ENCODE measurements at regions not wholly inside any gene's neighbourhood (a gene's known extent, or its start where the extent isn't known, plus 50 kb on each side); places are given as distances from the start of the nearest gene placed in this dataset.

- no peak for TF ChIP-seq TAF7 (tag; IDR thresholded peaks at IDR 0.05)
Observed at GRCh38 chr17:77763023-77763422, 195.5 kb upstream of the TNRC6C start (continued).

- H3K79me2 ChIP-seq (ENCODE audit: control insufficient read depth, insufficient read depth, low read length) = no peaks in the 10 kb centered on the region
- ATAC-seq (no peak), DNase-seq (ENCODE audit: extremely low read depth in 1 of 4, low spot score in 3 of 4) (no peak), FAIRE-seq (no peak)
- ChIA-PET CTCF (ENCODE audit: low intra/inter-chr PET ratio) (no interaction called here), POLR2A (interaction anchor here (0.6 kb wide), 1 partner anchor 192 kb away, joined by 3 read pairs; no protein-coding TSS in a partner anchor)
- 0% methylated on average over 5 of the region's 5 CpGs for WGBS (ENCODE audit: insufficient coverage, low coverage, missing lambda C conversion rate)
- intact Hi-C loops (cut with micrococcal nuclease) = no loop called here
- no peak overlapping the region for H3K4me3 ChIP-seq
- no peaks in the 10 kb centered on the region for H3K9me1 ChIP-seq (ENCODE audit: control insufficient read depth, insufficient read depth, low read length)
- in situ Hi-C loops (cut with MboI) = no loop called here
- no peak overlapping the region for H3K9ac ChIP-seq (ENCODE audit: insufficient read depth in 1 of 2, low read depth in 2 of 2, low read length in 2 of 2)
- H3K4me1 ChIP-seq (replicated peaks in 1 of 2; ENCODE audit: control insufficient read depth in 2 of 2, insufficient read depth in 2 of 2, low read length in 2 of 2) = no peaks in the 10 kb centered on the region
- TF ChIP-seq KDM4B (IDR thresholded peaks at IDR 0.05; ENCODE audit: borderline replicate concordance in 2 of 2, low read depth in 1 of 2) (no peak), CXXC5 (CRISPR knock-in tag; IDR thresholded peaks at IDR 0.05) (no peak), NRF1 (conservative IDR thresholded peaks at IDR 0.05 in 1 of 2, IDR thresholded peaks at IDR 0.05 in 1 of 2) (peak; percentile 33 to 45)
- H3K27ac ChIP-seq (ENCODE audit: extremely low read depth, low read depth, low read length) = no peak overlapping the region
- H3K4me2 ChIP-seq (ENCODE audit: insufficient read depth, low read length) = no peak overlapping the region
- no peaks in the 10 kb centered on the region; the same call in 1 of the 2 replicates for H3K9me3 ChIP-seq (replicated peaks; ENCODE audit: control insufficient read depth, insufficient read depth, low read depth, low read length)
- H3K27me3 ChIP-seq (ENCODE audit: control insufficient read depth in 2 of 2, insufficient read depth in 2 of 2, low read length in 2 of 2) = peaks cover 6 to 59% of the 10 kb centered on the region in 2 experiments; a peak in 4 of 5 replicates
- no peaks in the 10 kb centered on the region for H3K36me3 ChIP-seq (ENCODE audit: control insufficient read depth, insufficient read depth, low read length)
- H4K20me1 ChIP-seq (replicated peaks; ENCODE audit: control insufficient read depth, insufficient read depth, low read length) = no peaks in the 10 kb centered on the region
- BruUV-seq (replicated peaks) = no TSS peak
- H2AFZ ChIP-seq (ENCODE audit: low read depth, low read length) = no peak overlapping the region
Observed at GRCh38 chr17:77763575-77763974, 194.9 kb upstream of the TNRC6C start.

GRCh38 chr17:77765292-77765691, 193.2 kb upstream of the TNRC6C start:
- TF ChIP-seq PATZ1 (CRISPR knock-in tag; IDR thresholded peaks at IDR 0.05; ENCODE audit: borderline replicate concordance) (no peak), ZBTB1 (CRISPR knock-in tag; IDR thresholded peaks at IDR 0.05; ENCODE audit: borderline replicate concordance, low read depth) (no peak), ZNF668 (CRISPR knock-in tag; IDR thresholded peaks at IDR 0.05) (no peak)
- ATAC-seq = no peak
- in situ Hi-C loops (cut with MboI) = no loop called here

More at GRCh38 chr17:77765292-77765691, 193.2 kb upstream of the TNRC6C start:
- Histone ChIP-seq H3K79me2 (ENCODE audit: control insufficient read depth, insufficient read depth, low read length) (no peaks in the 10 kb centered on the region), H3K9me3 (replicated peaks; ENCODE audit: control insufficient read depth, insufficient read depth, low read depth, low read length) (no peaks in the 10 kb centered on the region; the same call in 1 of the 2 replicates), H3K9ac (ENCODE audit: insufficient read depth in 1 of 2, low read depth in 2 of 2, low read length in 2 of 2) (no peak overlapping the region), H3K9me1 (ENCODE audit: control insufficient read depth, insufficient read depth, low read length) (no peaks in the 10 kb centered on the region), H3K4me2 (ENCODE audit: insufficient read depth, low read length) (no peak overlapping the region), H3K4me3 (no peak overlapping the region), H3K36me3 (ENCODE audit: control insufficient read depth, insufficient read depth, low read length) (no peaks in the 10 kb centered on the region), H4K20me1 (replicated peaks; ENCODE audit: control insufficient read depth, insufficient read depth, low read length) (no peaks in the 10 kb centered on the region), H2AFZ (ENCODE audit: low read depth, low read length) (no peak overlapping the region), H3K4me1 (replicated peaks in 1 of 2; ENCODE audit: control insufficient read depth in 2 of 2, insufficient read depth in 2 of 2, low read length in 2 of 2) (peaks cover 2 to 3% of the 10 kb centered on the region in 2 experiments; a peak in 3 of 5 replicates), H3K27ac (ENCODE audit: extremely low read depth, low read depth, low read length) (no peak overlapping the region), H3K27me3 (ENCODE audit: control insufficient read depth in 2 of 2, insufficient read depth in 2 of 2, low read length in 2 of 2) (peaks cover 14 to 74% of the 10 kb centered on the region in 2 experiments)
- FAIRE-seq = no peak
- POLR2A ChIA-PET = interaction anchor here (0.6 kb wide), 1 partner anchor 122 kb away, joined by 4 read pairs; no protein-coding TSS in a partner anchor
- intact Hi-C loops (cut with micrococcal nuclease) = no loop called here
- CTCF ChIA-PET (ENCODE audit: low intra/inter-chr PET ratio) = no interaction called here
- no peak for DNase-seq (ENCODE audit: extremely low read depth in 1 of 4, low spot score in 3 of 4)
- 0% methylated on average over 1 of the region's 1 CpG for WGBS (ENCODE audit: insufficient coverage, low coverage, missing lambda C conversion rate)
- no TSS peak for BruUV-seq (replicated peaks)
